ENCODE measurements at regions not wholly inside any gene's neighbourhood (a gene's known extent, or its start where the extent isn't known, plus 50 kb on each side); places are given as distances from the start of the nearest gene placed in this dataset.

DNA sequence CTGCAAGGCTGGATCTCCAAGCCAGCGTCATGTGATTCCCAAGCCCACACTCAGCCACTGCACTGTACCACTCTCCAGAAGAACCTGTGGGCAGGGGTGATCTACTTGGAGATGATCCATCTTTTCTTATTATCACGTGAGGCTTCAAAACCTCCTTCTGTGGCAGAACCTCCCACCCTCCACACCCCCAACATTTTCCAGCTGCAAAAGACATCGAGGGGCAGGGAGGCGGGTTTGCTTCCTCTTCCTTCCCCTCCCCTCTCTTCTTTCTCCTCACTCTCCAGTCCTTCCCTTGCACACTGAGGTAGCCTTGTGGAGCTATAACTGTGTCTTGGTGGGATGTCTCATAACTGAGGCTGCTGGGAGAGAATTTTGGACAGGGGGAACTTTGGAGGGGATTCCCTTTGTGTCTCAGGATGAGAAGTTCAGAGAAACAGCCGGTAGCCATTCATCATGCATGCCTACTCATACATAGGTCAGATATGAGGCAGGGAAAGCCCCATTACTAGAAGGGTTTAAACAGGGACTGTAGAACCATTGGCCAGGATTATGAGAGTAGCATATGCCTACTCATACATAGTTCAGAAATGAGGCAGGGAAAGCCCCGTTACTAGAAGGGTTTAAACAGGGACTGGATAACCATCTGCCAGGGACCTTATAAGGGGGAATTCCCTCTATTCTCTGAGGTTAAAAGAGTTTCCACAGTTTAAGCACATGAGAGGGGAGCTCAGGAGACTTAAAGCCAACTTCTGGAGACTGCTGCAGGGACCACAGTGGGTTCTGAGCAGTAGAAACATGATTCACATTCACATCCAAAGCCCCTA is 420.7 kb upstream of the CADM1 start:
- H3K27ac ChIP-seq (ENCODE audit: low read depth), result no peak overlapping the region
- ATAC-seq, result no peak
- no peak overlapping the region for H3K4me3 ChIP-seq

More for the DNA sequence above, 420.7 kb upstream of the CADM1 start:
- no peaks in the 10 kb centered on the region for H3K79me2 ChIP-seq (replicated peaks; ENCODE audit: insufficient read depth)
- Mint-ChIP-seq H3K9me3 (no peaks in the 10 kb centered on the region; the same call in 2 of the 3 replicates), H3K27ac (no peak overlapping the region), H3K4me1 (peaks cover 5% of the 10 kb centered on the region), H3K27me3 (ENCODE audit: insufficient read depth, low read depth, poor library complexity) (peaks cover 4% of the 10 kb centered on the region), H3K36me3 (ENCODE audit: low read depth) (no peaks in the 10 kb centered on the region), H3K4me3 (no peak overlapping the region)
- H4K20me1 ChIP-seq (replicated peaks; ENCODE audit: insufficient read depth), result no peaks in the 10 kb centered on the region
- no peaks in the 10 kb centered on the region for H3K36me3 ChIP-seq (ENCODE audit: insufficient read depth)
- peaks cover 3% of the 10 kb centered on the region; the same call in 1 of the 2 replicates for H3K4me1 ChIP-seq (ENCODE audit: insufficient read depth)
- no peaks in the 10 kb centered on the region for H3K9me2 ChIP-seq (ENCODE audit: insufficient read depth)
- no peak for DNase-seq (ENCODE audit: low spot score)
- H3K27me3 ChIP-seq (ENCODE audit: insufficient read depth), result no peaks in the 10 kb centered on the region
- TF ChIP-seq STAT1 (IDR thresholded peaks at IDR 0.05; ENCODE audit: unreplicated experiment), result no peak
- no peak for TF ChIP-seq NANOG (IDR thresholded peaks at IDR 0.05; ENCODE audit: borderline replicate concordance)
- TF ChIP-seq, protein P1, sequence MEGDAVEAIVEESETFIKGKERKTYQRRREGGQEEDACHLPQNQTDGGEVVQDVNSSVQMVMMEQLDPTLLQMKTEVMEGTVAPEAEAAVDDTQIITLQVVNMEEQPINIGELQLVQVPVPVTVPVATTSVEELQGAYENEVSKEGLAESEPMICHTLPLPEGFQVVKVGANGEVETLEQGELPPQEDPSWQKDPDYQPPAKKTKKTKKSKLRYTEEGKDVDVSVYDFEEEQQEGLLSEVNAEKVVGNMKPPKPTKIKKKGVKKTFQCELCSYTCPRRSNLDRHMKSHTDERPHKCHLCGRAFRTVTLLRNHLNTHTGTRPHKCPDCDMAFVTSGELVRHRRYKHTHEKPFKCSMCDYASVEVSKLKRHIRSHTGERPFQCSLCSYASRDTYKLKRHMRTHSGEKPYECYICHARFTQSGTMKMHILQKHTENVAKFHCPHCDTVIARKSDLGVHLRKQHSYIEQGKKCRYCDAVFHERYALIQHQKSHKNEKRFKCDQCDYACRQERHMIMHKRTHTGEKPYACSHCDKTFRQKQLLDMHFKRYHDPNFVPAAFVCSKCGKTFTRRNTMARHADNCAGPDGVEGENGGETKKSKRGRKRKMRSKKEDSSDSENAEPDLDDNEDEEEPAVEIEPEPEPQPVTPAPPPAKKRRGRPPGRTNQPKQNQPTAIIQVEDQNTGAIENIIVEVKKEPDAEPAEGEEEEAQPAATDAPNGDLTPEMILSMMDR (conservative IDR thresholded peaks at IDR 0.05; ENCODE audit: low read depth in 2 of 2), result no peak
- TF ChIP-seq POLR2AphosphoS5 (IDR thresholded peaks at IDR 0.05; ENCODE audit: low read depth), result no peak
- TF ChIP-seq EZH2phosphoT487 (IDR thresholded peaks at IDR 0.05; ENCODE audit: unreplicated experiment), result no peak
- TF ChIP-seq CREB1 (CRISPR knock-in tag; IDR thresholded peaks at IDR 0.05; ENCODE audit: low read depth), result no peak
- TF ChIP-seq, protein P2, sequence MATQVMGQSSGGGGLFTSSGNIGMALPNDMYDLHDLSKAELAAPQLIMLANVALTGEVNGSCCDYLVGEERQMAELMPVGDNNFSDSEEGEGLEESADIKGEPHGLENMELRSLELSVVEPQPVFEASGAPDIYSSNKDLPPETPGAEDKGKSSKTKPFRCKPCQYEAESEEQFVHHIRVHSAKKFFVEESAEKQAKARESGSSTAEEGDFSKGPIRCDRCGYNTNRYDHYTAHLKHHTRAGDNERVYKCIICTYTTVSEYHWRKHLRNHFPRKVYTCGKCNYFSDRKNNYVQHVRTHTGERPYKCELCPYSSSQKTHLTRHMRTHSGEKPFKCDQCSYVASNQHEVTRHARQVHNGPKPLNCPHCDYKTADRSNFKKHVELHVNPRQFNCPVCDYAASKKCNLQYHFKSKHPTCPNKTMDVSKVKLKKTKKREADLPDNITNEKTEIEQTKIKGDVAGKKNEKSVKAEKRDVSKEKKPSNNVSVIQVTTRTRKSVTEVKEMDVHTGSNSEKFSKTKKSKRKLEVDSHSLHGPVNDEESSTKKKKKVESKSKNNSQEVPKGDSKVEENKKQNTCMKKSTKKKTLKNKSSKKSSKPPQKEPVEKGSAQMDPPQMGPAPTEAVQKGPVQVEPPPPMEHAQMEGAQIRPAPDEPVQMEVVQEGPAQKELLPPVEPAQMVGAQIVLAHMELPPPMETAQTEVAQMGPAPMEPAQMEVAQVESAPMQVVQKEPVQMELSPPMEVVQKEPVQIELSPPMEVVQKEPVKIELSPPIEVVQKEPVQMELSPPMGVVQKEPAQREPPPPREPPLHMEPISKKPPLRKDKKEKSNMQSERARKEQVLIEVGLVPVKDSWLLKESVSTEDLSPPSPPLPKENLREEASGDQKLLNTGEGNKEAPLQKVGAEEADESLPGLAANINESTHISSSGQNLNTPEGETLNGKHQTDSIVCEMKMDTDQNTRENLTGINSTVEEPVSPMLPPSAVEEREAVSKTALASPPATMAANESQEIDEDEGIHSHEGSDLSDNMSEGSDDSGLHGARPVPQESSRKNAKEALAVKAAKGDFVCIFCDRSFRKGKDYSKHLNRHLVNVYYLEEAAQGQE (IDR thresholded peaks at IDR 0.05; ENCODE audit: unreplicated experiment), result no peak
- TF ChIP-seq, protein P3, sequence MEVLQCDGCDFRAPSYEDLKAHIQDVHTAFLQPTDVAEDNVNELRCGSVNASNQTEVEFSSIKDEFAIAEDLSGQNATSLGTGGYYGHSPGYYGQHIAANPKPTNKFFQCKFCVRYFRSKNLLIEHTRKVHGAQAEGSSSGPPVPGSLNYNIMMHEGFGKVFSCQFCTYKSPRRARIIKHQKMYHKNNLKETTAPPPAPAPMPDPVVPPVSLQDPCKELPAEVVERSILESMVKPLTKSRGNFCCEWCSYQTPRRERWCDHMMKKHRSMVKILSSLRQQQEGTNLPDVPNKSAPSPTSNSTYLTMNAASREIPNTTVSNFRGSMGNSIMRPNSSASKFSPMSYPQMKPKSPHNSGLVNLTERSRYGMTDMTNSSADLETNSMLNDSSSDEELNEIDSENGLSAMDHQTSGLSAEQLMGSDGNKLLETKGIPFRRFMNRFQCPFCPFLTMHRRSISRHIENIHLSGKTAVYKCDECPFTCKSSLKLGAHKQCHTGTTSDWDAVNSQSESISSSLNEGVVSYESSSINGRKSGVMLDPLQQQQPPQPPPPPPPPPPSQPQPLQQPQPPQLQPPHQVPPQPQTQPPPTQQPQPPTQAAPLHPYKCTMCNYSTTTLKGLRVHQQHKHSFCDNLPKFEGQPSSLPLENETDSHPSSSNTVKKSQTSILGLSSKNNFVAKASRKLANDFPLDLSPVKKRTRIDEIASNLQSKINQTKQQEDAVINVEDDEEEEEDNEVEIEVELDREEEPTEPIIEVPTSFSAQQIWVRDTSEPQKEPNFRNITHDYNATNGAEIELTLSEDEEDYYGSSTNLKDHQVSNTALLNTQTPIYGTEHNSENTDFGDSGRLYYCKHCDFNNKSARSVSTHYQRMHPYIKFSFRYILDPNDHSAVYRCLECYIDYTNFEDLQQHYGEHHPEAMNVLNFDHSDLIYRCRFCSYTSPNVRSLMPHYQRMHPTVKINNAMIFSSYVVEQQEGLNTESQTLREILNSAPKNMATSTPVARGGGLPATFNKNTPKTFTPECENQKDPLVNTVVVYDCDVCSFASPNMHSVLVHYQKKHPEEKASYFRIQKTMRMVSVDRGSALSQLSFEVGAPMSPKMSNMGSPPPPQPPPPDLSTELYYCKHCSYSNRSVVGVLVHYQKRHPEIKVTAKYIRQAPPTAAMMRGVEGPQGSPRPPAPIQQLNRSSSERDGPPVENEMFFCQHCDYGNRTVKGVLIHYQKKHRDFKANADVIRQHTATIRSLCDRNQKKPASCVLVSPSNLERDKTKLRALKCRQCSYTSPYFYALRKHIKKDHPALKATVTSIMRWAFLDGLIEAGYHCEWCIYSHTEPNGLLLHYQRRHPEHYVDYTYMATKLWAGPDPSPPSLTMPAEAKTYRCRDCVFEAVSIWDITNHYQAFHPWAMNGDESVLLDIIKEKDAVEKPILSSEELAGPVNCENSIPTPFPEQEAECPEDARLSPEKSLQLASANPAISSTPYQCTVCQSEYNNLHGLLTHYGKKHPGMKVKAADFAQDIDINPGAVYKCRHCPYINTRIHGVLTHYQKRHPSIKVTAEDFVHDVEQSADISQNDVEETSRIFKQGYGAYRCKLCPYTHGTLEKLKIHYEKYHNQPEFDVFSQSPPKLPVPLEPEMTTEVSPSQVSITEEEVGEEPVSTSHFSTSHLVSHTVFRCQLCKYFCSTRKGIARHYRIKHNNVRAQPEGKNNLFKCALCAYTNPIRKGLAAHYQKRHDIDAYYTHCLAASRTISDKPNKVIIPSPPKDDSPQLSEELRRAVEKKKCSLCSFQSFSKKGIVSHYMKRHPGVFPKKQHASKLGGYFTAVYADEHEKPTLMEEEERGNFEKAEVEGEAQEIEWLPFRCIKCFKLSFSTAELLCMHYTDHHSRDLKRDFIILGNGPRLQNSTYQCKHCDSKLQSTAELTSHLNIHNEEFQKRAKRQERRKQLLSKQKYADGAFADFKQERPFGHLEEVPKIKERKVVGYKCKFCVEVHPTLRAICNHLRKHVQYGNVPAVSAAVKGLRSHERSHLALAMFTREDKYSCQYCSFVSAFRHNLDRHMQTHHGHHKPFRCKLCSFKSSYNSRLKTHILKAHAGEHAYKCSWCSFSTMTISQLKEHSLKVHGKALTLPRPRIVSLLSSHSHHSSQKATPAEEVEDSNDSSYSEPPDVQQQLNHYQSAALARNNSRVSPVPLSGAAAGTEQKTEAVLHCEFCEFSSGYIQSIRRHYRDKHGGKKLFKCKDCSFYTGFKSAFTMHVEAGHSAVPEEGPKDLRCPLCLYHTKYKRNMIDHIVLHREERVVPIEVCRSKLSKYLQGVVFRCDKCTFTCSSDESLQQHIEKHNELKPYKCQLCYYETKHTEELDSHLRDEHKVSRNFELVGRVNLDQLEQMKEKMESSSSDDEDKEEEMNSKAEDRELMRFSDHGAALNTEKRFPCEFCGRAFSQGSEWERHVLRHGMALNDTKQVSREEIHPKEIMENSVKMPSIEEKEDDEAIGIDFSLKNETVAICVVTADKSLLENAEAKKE (CRISPR knock-in tag; IDR thresholded peaks at IDR 0.05), result no peak
- no peak for TF ChIP-seq ZNF114 (CRISPR knock-in tag; IDR thresholded peaks at IDR 0.05)
- TF ChIP-seq EZH2 (IDR thresholded peaks at IDR 0.05; ENCODE audit: low read depth, unreplicated experiment), result no peak
- no peaks in the 10 kb centered on the region for H3F3A ChIP-seq (replicated peaks; ENCODE audit: low read depth)
- H3K4me2 ChIP-seq, result no peak overlapping the region
- H2AFZ ChIP-seq, result no peak overlapping the region
